ENCODE measurements at regions not wholly inside any gene's neighbourhood (a gene's known extent, or its start where the extent isn't known, plus 50 kb on each side); places are given as distances from the start of the nearest gene placed in this dataset.

GRCh38 chr5:5794118-5794560 lies 371.7 kb downstream of the ICE1 start:
- no peak for DNase-seq (ENCODE audit: low spot score)

GRCh38 chr5:5793242-5794117 lies 371.0 kb downstream of the ICE1 start:
- no peak for DNase-seq (ENCODE audit: low spot score)

- no peak for DNase-seq (ENCODE audit: low spot score)
Observed at GRCh38 chr5:5792106-5792505, 369.6 kb downstream of the ICE1 start.

GRCh38 chr5:5788793-5789192 lies 366.3 kb downstream of the ICE1 start:
- no peak for DNase-seq (ENCODE audit: low spot score)

- no peak for DNase-seq (ENCODE audit: low spot score)
Observed at GRCh38 chr5:5787373-5787772, 364.9 kb downstream of the ICE1 start.

GRCh38 chr5:5784101-5784500 lies 361.6 kb downstream of the ICE1 start:
- DNase-seq (ENCODE audit: low spot score) = no peak

- peak; percentile 12 for DNase-seq (ENCODE audit: low spot score)
Observed at GRCh38 chr5:5783021-5783420, 360.5 kb downstream of the ICE1 start.

- DNase-seq (ENCODE audit: low spot score) = no peak
Observed at GRCh38 chr5:5782402-5782801, 359.9 kb downstream of the ICE1 start.

- no peak for DNase-seq (ENCODE audit: low spot score)
Observed at GRCh38 chr5:5781335-5781734, 358.9 kb downstream of the ICE1 start.

GRCh38 chr5:5780253-5780652 lies 357.8 kb downstream of the ICE1 start:
- DNase-seq (ENCODE audit: low spot score) = no peak

GRCh38 chr5:5777013-5777412 lies 354.5 kb downstream of the ICE1 start:
- DNase-seq (ENCODE audit: low spot score) = no peak

- DNase-seq (ENCODE audit: low spot score) = no peak
Observed at GRCh38 chr5:5772202-5772601, 349.7 kb downstream of the ICE1 start.

- no peak for DNase-seq (ENCODE audit: low spot score)
Observed at GRCh38 chr5:5770825-5771224, 348.3 kb downstream of the ICE1 start.

- no peak for DNase-seq (ENCODE audit: low spot score)
Observed at GRCh38 chr5:5767286-5767928, 344.9 kb downstream of the ICE1 start.

GRCh38 chr5:5765066-5765850 lies 342.8 kb downstream of the ICE1 start:
- DNase-seq (ENCODE audit: low spot score) = no peak

GRCh38 chr5:5764246-5764645 lies 341.8 kb downstream of the ICE1 start:
- no peak for DNase-seq (ENCODE audit: low spot score)

GRCh38 chr5:5756762-5757161 lies 334.3 kb downstream of the ICE1 start:
- no peak for DNase-seq (ENCODE audit: low spot score)

GRCh38 chr5:5755888-5756287 lies 333.4 kb downstream of the ICE1 start:
- no peak for DNase-seq (ENCODE audit: low spot score)

GRCh38 chr5:5752844-5753243 lies 330.4 kb downstream of the ICE1 start:
- no peak for DNase-seq (ENCODE audit: low spot score)

- DNase-seq (ENCODE audit: low spot score) = no peak
Observed at GRCh38 chr5:5751987-5752386, 329.5 kb downstream of the ICE1 start.

- no peak for DNase-seq (ENCODE audit: low spot score)
Observed at GRCh38 chr5:5751498-5751897, 329.0 kb downstream of the ICE1 start.

GRCh38 chr5:5741418-5741817 lies 318.9 kb downstream of the ICE1 start:
- no peak for DNase-seq (ENCODE audit: low spot score)

- DNase-seq (ENCODE audit: low spot score) = no peak
Observed at GRCh38 chr5:5739490-5739945, 317.0 kb downstream of the ICE1 start.
